ENCODE measurements at regions not wholly inside any gene's neighbourhood (a gene's known extent, or its start where the extent isn't known, plus 50 kb on each side); places are given as distances from the start of the nearest gene placed in this dataset.

DNA sequence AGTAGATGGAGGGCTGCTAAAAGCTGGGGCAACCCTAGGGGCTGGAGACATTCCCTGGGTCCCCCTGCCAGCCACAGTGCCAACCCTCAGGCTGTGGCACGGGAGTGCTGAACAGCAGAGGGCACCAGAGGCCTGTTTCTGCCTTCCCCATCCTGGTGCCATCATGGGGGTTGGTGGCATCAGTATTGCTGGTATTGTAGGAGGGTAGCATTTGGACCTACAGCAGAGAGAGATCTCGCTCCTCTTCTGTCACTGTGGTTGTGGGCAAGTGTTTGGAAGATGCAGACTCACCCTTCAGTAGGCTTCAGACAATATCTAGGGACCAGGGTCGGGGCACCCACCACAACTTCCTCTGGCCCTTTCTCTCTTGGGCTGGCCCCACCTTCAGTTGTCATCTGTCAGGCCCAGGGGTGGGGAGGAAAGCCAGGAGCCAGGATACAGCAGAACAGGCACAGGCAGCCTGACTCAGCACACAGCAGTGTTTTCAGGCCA, 123.5 kb downstream of the RPLP1 start:
- DNase-seq (ENCODE audit: low read depth in 2 of 2), result peak in 1 of 2 donors; percentile 10
- Histone ChIP-seq H2AFZ (ENCODE audit: low read length) (no peak overlapping the region), H3K4me2 (ENCODE audit: extremely low read depth, insufficient read depth, low read length) (no peak overlapping the region), H3K27me3 (ENCODE audit: control insufficient read depth, insufficient read depth, low read length) (peaks cover 3% of the 10 kb centered on the region), H3K36me3 (ENCODE audit: control insufficient read depth, insufficient read depth, low read length) (no peaks in the 10 kb centered on the region), H3K79me2 (ENCODE audit: control insufficient read depth, insufficient read depth, low read length) (no peaks in the 10 kb centered on the region), H3K4me3 (replicated peaks in 1 of 4; ENCODE audit: control extremely low read depth in 1 of 4, insufficient read depth in 1 of 4, low read depth in 3 of 4, low read length in 4 of 4) (no peak overlapping the region), H3K9ac (ENCODE audit: insufficient read depth, low read length) (no peak overlapping the region), H4K20me1 (ENCODE audit: control insufficient read depth, extremely low read depth, insufficient read depth, low read length) (no peaks in the 10 kb centered on the region), H3K9me3 (ENCODE audit: control insufficient read depth, insufficient read depth, low read depth, low read length) (no peaks in the 10 kb centered on the region), H3K4me1 (ENCODE audit: control insufficient read depth, extremely low read depth, insufficient read depth, low read length) (no peaks in the 10 kb centered on the region), H3K27ac (ENCODE audit: insufficient read depth, low read length) (no peak overlapping the region)
- no peak for TF ChIP-seq EZH2 (IDR thresholded peaks at IDR 0.05; ENCODE audit: low read length, missing control alignments)
- TF ChIP-seq, protein P1, sequence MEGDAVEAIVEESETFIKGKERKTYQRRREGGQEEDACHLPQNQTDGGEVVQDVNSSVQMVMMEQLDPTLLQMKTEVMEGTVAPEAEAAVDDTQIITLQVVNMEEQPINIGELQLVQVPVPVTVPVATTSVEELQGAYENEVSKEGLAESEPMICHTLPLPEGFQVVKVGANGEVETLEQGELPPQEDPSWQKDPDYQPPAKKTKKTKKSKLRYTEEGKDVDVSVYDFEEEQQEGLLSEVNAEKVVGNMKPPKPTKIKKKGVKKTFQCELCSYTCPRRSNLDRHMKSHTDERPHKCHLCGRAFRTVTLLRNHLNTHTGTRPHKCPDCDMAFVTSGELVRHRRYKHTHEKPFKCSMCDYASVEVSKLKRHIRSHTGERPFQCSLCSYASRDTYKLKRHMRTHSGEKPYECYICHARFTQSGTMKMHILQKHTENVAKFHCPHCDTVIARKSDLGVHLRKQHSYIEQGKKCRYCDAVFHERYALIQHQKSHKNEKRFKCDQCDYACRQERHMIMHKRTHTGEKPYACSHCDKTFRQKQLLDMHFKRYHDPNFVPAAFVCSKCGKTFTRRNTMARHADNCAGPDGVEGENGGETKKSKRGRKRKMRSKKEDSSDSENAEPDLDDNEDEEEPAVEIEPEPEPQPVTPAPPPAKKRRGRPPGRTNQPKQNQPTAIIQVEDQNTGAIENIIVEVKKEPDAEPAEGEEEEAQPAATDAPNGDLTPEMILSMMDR (conservative IDR thresholded peaks at IDR 0.05 in 1 of 2, IDR thresholded peaks at IDR 0.05 in 1 of 2; ENCODE audit: low read depth in 1 of 2, low read length in 2 of 2), result peak; percentile 41 to 58

DNA sequence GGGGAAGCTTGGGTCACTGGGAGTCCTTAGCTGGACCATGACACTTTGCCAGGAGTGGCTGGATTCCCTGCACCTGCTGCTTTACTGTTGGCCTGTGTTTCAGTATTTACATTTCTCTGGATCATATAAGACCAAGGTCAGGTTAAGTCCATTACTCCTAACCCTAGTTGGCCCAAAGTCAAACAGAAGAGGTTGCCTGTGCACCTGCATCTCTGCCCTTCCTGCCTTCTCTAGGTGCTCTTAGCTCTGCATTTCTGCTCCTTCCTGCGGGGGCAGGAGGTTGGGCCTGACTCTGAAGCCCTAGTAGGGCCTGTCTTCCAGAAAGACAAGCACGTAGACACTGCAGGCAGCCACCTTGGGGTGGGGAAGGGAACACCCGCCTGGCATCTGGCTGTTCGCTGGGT, 124.3 kb downstream of the RPLP1 start:
- no peak for DNase-seq (ENCODE audit: low read depth in 2 of 2)
- no peaks in the 10 kb centered on the region for H3K36me3 ChIP-seq (ENCODE audit: control insufficient read depth, insufficient read depth, low read length)
- no peaks in the 10 kb centered on the region for H3K9me3 ChIP-seq (ENCODE audit: control insufficient read depth, insufficient read depth, low read depth, low read length)
- no peaks in the 10 kb centered on the region for H4K20me1 ChIP-seq (ENCODE audit: control insufficient read depth, extremely low read depth, insufficient read depth, low read length)
- no peak overlapping the region for H3K9ac ChIP-seq (ENCODE audit: insufficient read depth, low read length)
- peaks cover 3% of the 10 kb centered on the region for H3K27me3 ChIP-seq (ENCODE audit: control insufficient read depth, insufficient read depth, low read length)
- no peaks in the 10 kb centered on the region for H3K79me2 ChIP-seq (ENCODE audit: control insufficient read depth, insufficient read depth, low read length)
- no peaks in the 10 kb centered on the region for H3K4me1 ChIP-seq (ENCODE audit: control insufficient read depth, extremely low read depth, insufficient read depth, low read length)
- no peak overlapping the region for H3K4me2 ChIP-seq (ENCODE audit: extremely low read depth, insufficient read depth, low read length)
- TF ChIP-seq EZH2 (IDR thresholded peaks at IDR 0.05; ENCODE audit: low read length, missing control alignments), result no peak
- TF ChIP-seq, protein P1 (conservative IDR thresholded peaks at IDR 0.05 in 1 of 2, IDR thresholded peaks at IDR 0.05 in 1 of 2; ENCODE audit: low read depth in 1 of 2, low read length in 2 of 2), result no peak
- no peak overlapping the region for H2AFZ ChIP-seq (ENCODE audit: low read length)
- no peak overlapping the region for H3K4me3 ChIP-seq (replicated peaks in 1 of 4; ENCODE audit: control extremely low read depth in 1 of 4, insufficient read depth in 1 of 4, low read depth in 3 of 4, low read length in 4 of 4)
- H3K27ac ChIP-seq (ENCODE audit: insufficient read depth, low read length), result no peak overlapping the region

DNA sequence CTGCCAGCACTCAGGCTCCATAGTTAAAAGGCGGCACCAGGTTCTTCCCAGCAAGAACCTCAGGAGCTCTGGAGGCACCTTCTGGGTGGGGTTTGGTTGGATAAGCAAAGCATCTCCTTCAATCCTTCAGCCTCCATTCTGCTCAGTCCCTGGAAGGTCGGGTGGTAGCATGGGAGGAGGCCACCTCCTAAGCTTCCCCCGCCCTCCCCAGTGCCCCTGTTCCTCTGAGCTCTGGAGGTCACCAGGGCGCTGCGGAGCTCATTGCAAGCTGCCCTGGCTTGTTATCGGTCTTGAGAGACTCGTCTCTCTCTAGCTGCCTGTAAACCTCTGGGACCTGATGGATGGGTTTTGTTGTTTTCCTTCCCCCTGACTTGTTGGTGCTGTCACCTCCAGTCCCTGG, 124.8 kb downstream of the RPLP1 start:
- H3K36me3 ChIP-seq (ENCODE audit: control insufficient read depth, insufficient read depth, low read length), result no peaks in the 10 kb centered on the region
- no peak overlapping the region for H3K9ac ChIP-seq (ENCODE audit: insufficient read depth, low read length)
- H3K4me2 ChIP-seq (ENCODE audit: extremely low read depth, insufficient read depth, low read length), result no peak overlapping the region
- peaks cover 3% of the 10 kb centered on the region for H3K27me3 ChIP-seq (ENCODE audit: control insufficient read depth, insufficient read depth, low read length)
- DNase-seq (ENCODE audit: low read depth in 2 of 2), result no peak
- no peaks in the 10 kb centered on the region for H3K79me2 ChIP-seq (ENCODE audit: control insufficient read depth, insufficient read depth, low read length)
- no peak overlapping the region for H3K27ac ChIP-seq (ENCODE audit: insufficient read depth, low read length)
- TF ChIP-seq, protein P1 (conservative IDR thresholded peaks at IDR 0.05 in 1 of 2, IDR thresholded peaks at IDR 0.05 in 1 of 2; ENCODE audit: low read depth in 1 of 2, low read length in 2 of 2), result no peak
- no peak for TF ChIP-seq EZH2 (IDR thresholded peaks at IDR 0.05; ENCODE audit: low read length, missing control alignments)
- no peaks in the 10 kb centered on the region for H3K9me3 ChIP-seq (ENCODE audit: control insufficient read depth, insufficient read depth, low read depth, low read length)
- no peak overlapping the region for H3K4me3 ChIP-seq (replicated peaks in 1 of 4; ENCODE audit: control extremely low read depth in 1 of 4, insufficient read depth in 1 of 4, low read depth in 3 of 4, low read length in 4 of 4)
- H4K20me1 ChIP-seq (ENCODE audit: control insufficient read depth, extremely low read depth, insufficient read depth, low read length), result no peaks in the 10 kb centered on the region
- H3K4me1 ChIP-seq (ENCODE audit: control insufficient read depth, extremely low read depth, insufficient read depth, low read length), result no peaks in the 10 kb centered on the region
- no peak overlapping the region for H2AFZ ChIP-seq (ENCODE audit: low read length)
